Head of caudate nucleus (tissue), 42 donors: ENCODE measurements at regions not wholly inside any gene's neighbourhood (a gene's known extent, or its start where the extent isn't known, plus 50 kb on each side); places are given as distances from the start of the nearest gene placed in this dataset.
A peak's percentile ranks its signal among the peaks of the same experiment; 100 is the strongest.
"Not testable (repeated sequence)": the region's sequence is repeated elsewhere in the genome, so short reads cannot be mapped to it uniquely, and the experiment has no call there.

Experiments
- DNase-seq, 42 donors: peaks; one replicate each; pipeline versions ENCODE4 v3.0.0 to v3.0.0-alpha.2; 2020 to 2021; ENCODE audit warnings: mixed read lengths in 7 of 42
- intact Hi-C: fragments of 100-400 bp; cut with DNase I; formaldehyde crosslinking; loops from one replicate; pipeline ENCODE4 v1.15.0; 2022

DNA sequence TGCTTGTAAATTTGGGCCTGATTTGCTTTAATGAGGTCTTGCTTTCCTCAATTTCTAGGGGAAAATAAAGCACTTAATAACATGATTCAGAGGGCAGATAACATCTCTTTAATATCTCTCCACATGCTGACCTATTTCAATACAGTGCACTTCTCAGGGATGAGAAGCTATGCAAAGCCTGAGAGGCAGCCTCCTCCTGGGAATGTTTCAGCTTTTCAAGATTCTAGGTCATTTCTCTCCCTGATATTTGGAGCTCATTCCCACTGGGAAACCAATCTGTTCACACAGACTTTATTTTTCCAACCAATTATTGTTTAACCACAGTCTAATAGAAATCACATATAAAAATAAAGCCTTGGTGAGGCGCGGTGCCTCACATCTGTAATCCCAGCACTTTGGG, 67.0 kb upstream of the LSAMP start:
- DNase-seq: no peak
- intact Hi-C loops: no loop called here

DNA sequence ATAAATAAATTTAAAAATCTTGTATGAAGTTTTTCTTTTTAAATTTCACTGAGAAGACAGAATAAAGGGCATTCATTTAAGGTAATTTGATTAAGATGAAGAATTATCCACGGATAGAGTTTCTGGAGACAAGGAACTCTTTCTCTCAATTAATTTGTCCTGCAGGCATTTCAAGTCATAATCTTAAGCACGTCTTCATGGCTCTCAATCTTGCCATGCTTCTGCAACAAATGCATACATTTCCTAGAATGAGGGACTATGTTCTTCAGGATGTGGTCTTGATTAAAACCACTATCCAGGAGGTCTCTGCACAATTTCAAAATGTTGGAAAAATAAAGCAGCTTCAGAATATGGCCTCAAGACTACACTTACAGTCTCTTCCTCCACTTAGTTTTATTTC, 67.6 kb upstream of the LSAMP start:
- intact Hi-C loops: no loop called here

DNA sequence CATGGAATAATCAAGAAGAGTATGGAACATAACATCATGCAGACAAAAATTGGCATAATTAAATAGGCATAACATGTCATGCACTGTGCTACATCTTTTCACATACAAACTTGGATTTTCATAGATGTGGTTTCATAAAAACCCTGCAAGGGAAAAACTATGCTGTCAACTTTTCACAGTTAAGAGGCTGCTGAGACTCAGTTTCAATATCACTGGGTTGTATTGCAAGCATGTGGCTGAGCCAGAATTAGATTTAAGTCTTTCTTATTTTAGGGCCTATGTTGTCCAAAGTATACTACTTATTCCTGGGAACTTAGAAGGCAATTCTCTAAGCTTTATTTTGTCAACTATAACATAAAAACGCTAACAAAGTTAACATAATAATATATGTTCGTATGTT, 70.7 kb upstream of the LSAMP start:
- intact Hi-C loops: no loop called here
- DNase-seq: no peak

More for the DNA sequence above, 67.6 kb upstream of the LSAMP start:
- no peak for DNase-seq

DNA sequence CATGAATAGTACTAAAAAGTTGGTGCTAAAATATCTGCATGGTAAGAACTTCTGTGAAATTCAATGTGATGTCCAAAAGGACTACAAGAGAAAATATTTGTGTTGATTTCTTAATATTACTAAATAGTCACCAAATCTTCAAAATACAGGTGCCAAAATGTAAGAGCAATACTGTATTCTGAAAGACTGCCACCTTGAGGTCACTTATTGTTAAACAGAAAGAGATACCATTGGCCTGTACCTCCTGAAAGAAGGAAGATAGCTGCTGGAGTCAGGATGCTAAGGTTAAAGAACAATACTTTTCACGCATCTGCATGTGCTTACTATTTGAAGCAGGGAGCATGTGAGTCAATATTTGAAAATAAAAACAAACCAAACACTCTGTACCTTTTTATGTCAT, 72.0 kb upstream of the LSAMP start:
- intact Hi-C loops: no loop called here
- no peak for DNase-seq

DNA sequence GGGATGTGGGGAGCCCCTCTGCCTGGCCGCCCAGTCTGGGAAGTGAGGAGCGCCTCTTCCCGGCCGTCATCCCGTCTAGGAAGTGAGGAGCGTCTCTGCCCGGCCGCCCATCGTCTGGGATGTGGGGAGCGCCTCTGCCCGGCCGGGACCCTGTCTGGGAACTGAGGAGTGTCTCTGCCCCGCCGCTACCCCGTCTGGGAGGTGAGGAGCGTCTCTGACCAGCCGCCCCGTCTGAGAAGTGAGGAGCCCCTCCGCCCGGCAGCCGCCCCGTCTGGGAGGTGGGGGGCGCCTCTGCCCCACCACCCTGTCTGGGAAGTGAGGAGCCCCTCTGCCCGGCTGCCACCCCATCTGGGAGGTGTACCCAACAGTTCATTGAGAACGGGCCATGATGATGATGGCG, 73.8 kb upstream of the LSAMP start:
- DNase-seq, intact Hi-C loops: not testable (repeated sequence)

DNA sequence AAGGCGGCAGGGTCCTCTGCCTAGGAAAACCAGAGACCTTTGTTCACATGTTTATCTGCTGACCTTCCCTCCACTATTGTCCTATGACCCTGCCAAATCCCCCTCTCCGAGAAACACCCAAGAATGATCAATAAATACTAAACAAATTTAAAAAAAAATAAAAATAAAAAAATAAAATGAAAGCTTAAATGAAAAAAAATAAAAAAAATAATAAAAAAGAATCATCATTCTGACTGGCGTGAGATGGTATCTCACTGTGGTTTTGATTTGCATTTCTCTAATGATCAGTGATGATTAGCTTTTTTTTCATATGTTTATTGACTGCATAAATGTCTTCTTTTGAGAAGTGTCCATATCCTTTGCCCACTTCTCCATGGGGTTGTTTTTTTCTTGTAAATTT, 74.5 kb upstream of the LSAMP start:
- DNase-seq, intact Hi-C loops: not testable (repeated sequence)

DNA sequence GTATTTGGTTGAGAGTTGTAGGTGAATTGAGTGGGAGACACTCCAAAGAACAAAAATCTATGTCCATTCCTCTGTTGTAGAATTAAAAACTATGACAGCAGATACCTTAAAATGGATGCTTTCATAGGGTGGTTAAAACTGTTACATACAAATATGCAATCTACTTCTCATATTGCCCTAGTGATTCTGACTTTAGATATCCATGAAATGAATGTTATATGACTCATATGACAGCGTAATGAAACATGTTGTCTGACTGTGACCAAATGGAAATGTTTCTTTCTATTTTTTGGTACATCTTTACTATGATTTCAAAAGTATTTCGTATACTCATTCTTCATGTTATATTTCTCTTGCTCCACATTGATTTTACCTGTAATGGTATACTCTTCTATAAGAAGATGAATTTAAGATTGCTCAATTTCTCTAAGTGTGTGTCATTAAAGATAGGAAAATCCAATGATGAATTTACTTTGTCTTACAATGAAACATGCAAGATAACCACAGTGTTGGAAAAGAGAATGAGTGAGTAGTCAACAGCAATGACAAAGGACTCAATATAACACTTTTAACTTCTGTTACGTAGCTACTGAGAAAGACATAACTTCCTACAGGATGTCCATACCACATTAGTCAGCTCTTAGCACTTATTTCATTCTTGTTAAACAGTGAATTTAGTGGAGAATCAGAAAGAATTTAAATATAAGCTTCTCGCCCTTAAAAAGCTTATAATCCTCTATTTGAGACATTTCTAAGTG, 79.3 kb upstream of the LSAMP start:
- intact Hi-C loops: no loop called here
- DNase-seq: no peak

DNA sequence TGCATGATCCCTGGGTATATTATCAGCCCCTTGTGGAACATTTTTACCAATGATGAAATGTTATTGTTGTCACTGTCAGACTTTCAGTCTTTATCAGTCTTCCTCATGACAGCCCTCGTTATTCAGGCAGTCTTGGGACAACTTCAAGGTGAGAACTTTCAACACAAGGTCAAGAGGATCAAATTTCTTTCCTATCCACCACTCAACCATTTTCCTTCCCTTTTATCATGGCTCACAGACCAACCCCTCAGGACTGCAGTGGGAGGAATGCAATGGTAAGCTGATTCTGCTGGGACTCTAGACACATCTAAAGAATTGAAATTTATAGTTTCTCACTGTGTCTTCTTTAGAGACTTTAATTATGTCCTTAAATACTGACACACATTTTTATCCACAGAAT, 107.0 kb upstream of the LSAMP start:
- intact Hi-C loops: no loop called here
- DNase-seq: no peak

DNA sequence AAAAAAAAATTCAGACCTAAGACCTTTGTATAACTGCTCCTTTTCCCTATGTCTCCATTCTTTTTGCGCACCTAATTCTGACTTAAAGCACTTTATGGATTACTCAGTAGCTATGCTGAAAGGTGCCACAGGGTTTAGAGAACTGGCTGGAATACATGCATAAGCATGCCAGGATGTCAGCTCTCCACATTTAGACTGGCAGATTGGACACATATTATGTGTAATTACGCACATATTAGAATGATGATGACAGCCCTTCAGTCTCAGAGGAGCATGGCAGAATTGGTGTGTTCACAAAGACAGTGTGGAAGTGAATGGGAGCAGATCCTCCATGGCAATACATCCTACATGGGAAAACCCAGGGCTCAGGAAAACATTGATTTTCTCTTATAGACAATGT, 108.1 kb upstream of the LSAMP start:
- intact Hi-C loops: no loop called here
- no peak for DNase-seq

DNA sequence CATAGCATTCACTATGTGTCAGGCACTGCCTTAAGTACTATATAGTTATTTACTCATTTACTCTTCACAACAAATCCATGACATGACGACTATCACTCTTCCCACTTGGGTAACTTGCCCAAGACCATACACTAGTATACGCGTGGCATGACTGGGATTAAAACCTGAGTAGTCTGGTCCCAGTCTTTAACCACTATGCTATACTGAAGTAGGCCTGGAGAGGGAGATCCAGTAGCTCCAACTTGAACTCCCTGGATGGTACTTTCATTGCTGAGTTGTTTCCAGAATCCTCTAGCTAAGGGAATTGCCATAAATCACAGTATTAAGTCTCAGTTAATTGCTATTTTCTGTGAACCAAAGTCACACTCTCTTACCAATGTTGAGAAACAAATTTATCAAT, 116.2 kb upstream of the LSAMP start:
- intact Hi-C loops: no loop called here
- no peak for DNase-seq

DNA sequence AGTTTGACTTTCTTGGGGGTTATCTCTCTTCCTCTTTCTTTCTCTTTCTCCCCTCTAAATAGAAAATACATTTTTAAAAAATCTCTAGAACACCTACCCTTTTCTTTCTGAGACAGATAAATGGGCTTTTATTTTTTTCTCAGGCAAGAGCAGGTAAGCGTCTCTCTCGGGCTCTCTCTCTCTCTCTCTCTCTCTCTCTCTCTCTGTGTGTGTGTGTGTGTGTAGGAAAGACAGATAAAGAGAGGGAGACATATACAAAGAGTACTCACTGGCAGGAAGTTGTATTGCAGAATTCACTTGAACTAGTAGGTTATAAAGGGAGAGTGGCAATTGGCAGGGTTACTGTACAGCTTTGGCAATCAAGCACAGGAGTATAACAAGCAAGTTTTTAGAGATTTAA, 118.1 kb upstream of the LSAMP start:
- no peak for DNase-seq
- intact Hi-C loops: no loop called here

DNA sequence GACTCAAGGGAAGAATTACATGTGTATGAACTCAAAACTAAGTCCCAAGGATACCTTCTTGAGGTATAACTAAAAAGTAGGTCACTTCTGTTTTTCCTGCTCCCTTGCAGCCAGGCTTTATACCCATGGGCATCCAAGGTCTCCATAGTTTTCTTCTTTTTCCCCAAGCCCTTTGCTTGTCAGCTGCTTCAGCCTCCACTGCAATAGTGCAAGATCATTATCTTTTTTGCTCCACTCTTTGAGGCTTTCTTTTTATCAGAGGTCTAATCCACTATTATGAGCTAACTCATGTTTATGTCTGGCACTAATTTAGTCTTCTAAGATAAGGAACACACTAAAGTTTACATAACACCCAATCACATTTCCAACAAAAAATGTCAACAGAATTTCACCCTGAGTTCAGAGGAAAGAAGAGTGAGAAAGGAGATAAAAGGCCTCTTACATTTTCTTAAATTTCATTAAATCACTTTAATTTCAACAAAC, 121.2 kb upstream of the LSAMP start:
- DNase-seq: no peak
- intact Hi-C loops: no loop called here

DNA sequence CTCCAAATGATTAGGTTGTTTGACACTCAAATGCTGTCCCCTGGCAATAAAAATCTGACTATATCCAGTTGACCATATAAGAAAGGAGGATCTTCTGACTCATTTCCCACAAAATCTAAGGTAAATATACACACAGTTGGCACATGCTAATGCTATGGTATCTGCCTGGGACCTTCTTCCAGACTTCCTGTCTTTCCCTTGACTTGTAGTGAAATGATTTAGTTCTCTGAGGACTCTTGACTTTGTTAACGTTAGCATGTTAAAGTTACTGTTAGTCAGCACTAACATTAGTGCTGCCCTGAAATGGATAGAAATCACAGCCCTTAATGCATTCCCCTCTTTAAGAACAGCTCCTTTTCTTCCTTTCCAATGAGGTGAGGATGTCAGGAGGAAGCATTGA, 124.3 kb upstream of the LSAMP start:
- intact Hi-C loops: no loop called here
- DNase-seq: no peak

DNA sequence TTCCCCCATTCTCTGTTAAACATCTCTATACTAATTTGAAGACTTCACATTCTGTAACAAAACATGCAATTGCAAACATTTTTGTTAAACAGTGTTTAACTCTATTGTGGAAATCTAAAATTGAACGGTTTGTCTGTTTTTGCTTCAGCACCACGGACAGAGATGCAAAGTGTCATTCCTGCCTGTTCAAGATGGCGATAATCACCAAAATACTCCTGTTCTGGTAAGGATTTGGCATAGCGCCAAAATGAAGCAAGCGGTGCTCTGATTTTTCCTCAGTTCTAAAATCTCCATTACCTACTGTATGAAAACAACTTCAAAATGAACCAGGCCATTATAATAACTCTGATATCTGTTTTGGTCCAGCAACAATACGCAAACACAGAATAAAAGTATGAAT, 129.7 kb upstream of the TUSC7 start:
- intact Hi-C loops: no loop called here

DNA sequence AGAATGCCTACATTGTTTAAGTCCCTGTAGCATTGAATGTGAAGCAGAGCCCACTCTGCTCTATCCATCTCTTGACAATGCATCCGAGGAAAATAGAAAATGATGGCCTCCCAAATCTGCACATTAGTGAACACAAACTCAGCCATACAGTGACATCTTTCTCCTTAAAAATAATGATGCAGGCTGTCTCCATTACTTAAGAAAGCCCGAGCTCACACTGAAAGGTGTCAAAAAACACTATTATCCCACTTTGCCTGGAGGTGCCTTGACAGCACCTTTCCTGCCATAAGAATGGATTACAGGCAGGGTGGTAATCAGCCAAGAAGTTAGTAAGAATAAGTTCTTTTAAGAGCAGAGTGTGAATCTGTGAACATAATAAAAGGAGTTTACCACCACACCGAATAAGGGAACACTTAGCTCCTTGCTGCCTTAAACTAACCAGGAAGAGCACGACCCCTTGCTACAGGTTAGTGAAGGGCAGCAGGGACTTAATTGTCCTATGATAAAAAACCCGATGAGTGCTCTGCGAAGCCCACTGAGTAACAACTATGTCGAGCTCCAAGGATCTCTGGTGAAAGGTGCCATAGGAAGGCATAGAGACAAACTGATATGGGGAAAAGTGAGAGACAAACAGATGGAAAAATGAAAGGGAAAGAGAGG, 123.2 kb upstream of the TUSC7 start:
- intact Hi-C loops: no loop called here
- DNase-seq: no peak

More for the DNA sequence above, 129.7 kb upstream of the TUSC7 start:
- DNase-seq: no peak

DNA sequence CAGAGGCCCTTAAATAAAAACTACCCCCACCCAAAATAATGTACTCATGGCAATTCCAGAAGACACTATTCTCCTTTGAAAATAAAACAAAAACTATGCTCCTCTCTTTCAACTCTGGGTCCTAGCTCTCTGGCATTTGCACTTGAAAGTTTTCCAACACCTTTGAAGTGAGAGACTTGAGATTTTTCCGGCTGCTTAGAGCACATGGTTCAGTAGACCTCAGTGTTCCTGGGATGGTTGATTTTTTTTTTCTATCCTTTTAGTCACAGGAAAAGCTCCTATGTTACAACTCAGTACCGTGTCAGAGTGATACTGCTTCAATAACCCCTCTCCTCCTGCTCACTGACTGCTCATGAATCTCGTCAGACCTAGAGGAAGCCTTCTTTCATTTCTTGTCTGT, 118.3 kb upstream of the TUSC7 start:
- intact Hi-C loops: no loop called here
- no peak for DNase-seq

DNA sequence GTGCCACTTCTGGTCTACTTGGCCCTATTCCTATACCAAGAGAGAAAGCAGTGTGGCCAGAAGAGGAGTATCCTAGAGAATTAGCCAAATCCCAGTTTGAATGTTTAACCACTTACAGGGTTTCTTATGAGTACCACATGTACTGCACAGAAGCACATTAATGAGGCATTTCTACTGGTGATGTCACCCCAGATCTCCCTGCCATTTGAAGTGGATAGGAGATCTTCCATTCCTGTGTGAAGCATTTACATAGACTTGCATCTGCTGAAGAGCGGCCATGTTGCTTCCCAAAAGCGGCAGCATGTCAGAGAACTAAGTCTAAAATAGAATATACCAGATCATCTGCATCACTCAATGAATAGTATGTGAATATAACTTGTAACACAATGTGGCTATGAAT, 108.4 kb upstream of the TUSC7 start:
- intact Hi-C loops: no loop called here
- DNase-seq: no peak

DNA sequence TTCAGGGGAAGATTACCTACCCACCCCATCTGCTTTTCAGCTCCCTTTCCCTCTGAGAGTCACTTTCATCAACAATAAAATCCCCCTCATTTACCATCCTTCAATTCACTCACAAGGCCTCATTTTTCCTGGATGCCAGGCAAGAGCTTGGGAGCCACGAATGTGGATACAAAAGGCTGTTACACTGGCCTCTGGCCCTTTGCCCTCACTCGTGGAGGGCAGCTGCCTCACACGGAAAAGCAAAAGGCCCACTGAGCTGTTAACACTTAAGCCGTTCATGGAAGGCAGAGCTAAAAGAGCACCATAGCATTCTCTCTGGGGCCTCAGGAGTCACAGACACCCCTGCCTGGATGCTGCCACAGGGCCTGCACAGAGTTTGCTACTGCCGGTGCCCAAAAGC, 102.4 kb upstream of the TUSC7 start:
- intact Hi-C loops: no loop called here
- DNase-seq: peak in 35 of 42 donors; percentile 3 to 72 (median 32)

DNA sequence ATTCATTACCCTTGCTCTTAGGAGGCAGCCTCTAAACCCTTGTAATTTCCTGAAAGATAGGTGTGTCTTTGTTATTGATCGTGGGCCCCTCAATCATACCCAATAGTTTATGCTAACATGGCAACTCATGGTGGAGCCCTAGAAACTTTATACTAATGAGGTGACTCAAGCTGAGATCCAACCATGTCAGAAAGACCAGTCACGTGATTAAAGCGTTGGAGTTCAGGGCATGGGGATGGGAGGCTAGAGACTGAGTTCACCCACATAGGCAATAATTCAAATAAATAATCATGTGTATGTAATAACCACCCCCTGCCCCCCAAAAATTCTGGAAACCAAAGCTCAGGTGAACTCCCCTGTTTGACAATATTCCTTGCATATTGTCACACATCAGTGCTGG, 99.5 kb upstream of the TUSC7 start:
- intact Hi-C loops: no loop called here
- DNase-seq: no peak

DNA sequence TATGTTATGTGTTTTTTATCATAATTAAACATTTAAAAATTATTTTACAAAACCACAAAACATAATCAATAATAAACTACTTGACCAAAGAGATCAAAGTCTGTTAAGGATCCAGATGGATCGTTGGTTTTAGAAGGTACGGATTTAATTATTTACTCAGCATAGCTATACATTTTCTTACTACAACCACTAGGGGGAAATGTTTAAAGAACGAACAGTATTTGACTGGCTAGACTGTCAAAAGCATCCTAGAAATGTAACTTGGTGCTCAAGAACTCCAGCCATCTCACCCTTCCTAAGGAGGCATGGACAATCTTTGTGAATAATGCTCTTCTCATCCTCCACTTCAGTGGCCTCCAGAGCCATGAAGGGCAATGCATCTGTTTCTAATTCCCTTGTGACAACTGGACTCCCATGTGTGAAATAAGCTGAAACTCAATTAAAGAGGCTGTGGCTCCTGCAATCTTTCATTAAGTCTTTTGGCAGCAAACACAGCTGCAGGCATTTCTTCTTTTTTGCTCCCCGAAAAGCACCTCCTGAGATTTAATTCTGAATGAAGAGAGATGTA, 94.7 kb upstream of the TUSC7 start:
- DNase-seq: no peak
- intact Hi-C loops: no loop called here

DNA sequence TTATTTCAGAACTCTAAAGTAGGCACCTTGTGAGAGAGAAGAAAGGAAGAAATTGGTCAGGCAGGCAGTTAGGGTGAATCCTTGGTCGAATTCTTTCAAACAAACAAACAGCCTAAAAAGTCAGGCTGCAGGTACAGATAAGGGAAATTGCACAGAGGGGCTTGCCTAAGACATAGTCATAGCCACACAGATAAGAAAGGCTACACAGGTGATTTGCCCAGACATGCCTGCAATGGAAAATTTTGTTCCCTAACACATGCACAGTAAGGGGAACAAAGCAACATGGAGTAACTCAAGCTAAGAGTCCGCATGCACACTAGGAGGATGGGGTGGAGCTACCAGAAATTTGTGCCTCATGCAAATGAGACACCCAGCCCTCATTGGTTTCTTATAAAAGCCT, 91.4 kb upstream of the TUSC7 start:
- no peak for DNase-seq
- intact Hi-C loops: no loop called here
